Anterior cingulate cortex (tissue), 58 donors: ENCODE measurements at regions not wholly inside any gene's neighbourhood (a gene's known extent, or its start where the extent isn't known, plus 50 kb on each side); places are given as distances from the start of the nearest gene placed in this dataset.
A peak's percentile ranks its signal among the peaks of the same experiment; 100 is the strongest.

Source experiments
- DNase-seq, 58 donors: peaks; one replicate each; lab custom pipeline; 2025; lab: John Stamatoyannopoulos, UW

DNA sequence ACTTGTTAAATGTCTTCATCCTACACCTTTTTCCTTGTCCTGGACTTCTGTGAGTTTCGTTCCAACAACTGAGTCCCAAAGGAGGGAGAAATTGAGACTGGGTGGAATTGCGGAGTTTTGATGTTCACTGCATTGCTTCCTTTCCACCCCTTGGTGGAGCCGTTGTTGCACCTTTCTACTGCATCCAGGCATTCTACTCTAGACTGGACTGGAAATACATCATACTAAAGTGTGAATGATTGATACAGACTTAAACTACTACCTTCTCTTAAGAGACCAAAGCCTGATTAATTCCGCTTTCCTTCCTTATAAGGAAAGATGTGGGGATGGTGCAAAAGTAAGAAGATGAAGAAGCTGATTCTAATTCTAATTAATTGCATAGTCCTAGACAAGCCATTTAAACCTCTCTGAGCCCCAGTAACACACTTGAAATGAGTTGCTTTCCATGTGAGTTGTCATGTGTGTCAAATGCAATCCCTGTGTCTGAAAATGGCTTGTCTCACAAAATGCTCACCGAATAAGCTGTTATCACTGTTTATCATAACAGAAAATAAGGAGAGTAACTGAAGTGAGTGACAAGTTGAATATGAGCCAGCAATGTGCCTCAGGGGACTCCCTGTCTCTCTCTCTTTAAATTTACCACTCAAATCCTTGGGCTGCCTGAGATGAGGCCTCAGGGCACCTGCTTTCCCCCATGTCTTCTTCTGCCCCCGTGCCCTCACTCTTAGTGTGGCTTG, 338.3 kb upstream of the CHD6 start:
- DNase-seq: peak in 2 of 58 donors; percentile 1 to 6

- DNase-seq: no peak
These were observed 334.0 kb upstream of the CHD6 start for GRCh38 chr20:41952166-41952565.

DNA sequence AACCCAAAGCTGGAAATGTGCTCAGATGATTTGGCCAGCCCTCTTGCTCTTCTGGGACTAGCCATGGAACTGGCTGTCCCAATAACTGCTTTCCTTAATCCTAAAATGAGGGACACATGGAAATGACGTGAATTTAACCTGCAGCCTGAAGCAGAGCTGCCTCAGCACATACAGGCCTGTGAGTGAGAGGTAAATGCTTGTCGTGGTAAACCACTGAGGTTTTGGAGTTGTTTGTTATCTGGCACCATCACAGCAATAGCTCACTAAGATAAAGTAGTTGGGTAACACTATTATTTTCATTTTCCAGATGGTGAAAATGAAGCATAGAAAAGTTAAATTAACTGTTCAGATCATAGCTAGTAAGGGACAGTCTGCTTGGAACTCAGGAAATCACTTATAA, 333.4 kb upstream of the CHD6 start:
- DNase-seq: no peak

GRCh38 chr20:41939659-41940058, 321.5 kb upstream of the CHD6 start:
- DNase-seq: no peak

GRCh38 chr20:41938353-41938752, 320.2 kb upstream of the CHD6 start:
- DNase-seq: no peak

GRCh38 chr20:41935259-41935791, 317.1 kb upstream of the CHD6 start:
- DNase-seq: no peak

- peak in 6 of 58 donors; percentile 2 to 22 (median 4) for DNase-seq
These were observed 314.3 kb upstream of the CHD6 start for GRCh38 chr20:41932431-41932830.

GRCh38 chr20:41927655-41928054, 309.5 kb upstream of the CHD6 start:
- DNase-seq: no peak

- peak in 1 of 58 donors; percentile 0 for DNase-seq
These were observed 309.0 kb upstream of the CHD6 start for GRCh38 chr20:41927189-41927588.

- peak in 11 of 58 donors; percentile 1 to 25 (median 8) for DNase-seq
These were observed 307.3 kb upstream of the CHD6 start for GRCh38 chr20:41925476-41925875.

DNA sequence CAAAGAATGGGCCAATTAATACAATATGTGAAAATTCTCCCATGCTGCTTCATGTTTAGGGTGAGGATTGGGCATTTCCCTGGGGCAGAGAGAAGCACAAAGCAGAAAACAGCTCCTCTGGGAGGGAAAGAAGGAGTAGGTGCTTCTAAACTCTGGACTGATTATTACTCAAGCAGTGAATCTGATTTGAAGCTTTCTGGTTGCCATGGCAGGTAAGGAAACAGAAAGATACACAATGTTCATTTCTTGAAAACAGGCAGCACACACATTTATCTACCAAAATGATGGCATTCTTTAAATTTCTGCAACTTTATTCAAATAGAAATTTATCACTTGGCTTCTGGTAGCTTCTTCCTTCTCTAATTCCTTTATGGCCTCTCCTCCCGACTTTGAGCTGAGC, 305.4 kb upstream of the CHD6 start:
- DNase-seq: no peak

GRCh38 chr20:41913146-41913545, 295.0 kb upstream of the CHD6 start:
- no peak for DNase-seq

- no peak for DNase-seq
These were observed 292.4 kb upstream of the CHD6 start for GRCh38 chr20:41910558-41910957.

- no peak for DNase-seq
These were observed 287.0 kb upstream of the CHD6 start for GRCh38 chr20:41905199-41905598.

- DNase-seq: no peak
These were observed 285.4 kb upstream of the CHD6 start for GRCh38 chr20:41903586-41903985.

DNA sequence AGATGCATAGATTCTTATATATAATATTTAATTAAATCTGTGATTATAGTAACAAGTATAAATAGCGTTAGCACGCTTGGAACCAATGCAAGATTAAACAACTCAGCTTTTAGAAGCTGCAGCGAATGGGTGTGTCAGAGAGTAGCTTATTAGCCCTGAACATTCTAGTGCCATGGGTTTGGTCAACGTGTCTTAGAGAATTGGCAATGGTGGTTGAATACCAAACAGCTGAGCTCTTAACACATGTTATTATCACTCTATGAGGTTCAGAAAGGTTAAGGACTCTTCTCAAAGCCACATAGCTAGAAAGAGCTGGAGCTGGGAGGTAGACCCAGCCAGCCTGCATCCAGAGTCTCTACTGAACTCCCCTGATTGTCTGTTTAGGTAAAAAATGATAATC, 284.2 kb upstream of the CHD6 start:
- no peak for DNase-seq

- no peak for DNase-seq
These were observed 282.1 kb upstream of the CHD6 start for GRCh38 chr20:41900201-41900691.

DNA sequence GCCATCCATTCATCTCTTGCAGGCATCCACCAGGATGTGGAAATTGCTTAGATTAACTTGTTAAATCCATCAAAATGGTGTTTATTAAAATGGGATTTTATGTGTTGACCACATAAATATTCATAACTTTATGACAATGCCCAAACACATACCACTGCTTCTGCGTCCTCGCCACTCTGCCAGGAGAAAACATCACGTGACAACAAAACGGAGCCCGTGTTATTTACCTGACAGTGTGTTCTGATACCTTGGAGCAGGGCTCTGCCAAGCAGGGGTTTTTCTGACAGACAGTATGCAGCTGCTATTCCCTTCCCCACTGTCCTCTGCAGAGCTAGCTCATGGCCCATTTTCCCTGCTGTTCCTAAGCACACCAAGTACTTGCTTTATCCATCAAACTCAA, 279.5 kb upstream of the CHD6 start:
- DNase-seq: no peak

DNA sequence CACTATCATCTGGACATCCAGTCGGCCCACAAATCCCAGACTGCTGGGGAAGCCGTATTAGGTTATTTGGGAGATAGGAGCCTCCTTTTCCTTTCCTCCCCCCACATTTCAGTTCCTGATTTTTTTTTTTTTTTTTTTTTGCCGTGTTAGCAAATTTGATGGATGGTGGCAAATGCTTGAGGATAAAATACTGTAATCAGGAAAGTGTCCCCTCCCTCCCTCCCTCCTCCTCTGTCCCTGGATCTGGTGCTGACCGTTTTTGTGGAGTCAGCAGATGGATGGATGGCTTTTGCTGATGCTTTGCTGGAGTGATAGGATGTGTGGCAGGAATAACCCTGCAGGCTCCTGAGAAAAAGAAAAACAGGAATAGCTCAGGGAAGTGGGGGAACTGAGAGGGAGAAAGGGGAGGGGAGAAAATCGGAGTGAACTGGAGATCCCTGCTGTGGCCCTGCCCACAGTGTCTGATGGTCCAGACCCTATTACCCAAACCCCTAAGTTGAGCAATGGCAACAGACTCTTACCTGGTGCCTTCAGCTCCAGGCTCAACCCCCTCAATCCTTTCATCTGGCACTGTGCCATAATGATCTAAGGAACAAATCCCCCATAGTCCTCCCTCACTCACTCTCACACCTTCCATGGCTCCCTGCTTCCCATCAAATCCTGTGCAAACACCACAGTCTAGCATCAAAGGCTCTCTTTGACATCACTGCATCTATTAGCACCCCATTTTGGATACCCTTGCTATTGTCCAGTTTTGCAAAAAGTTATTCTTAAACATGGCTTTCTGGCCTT, 277.3 kb upstream of the CHD6 start:
- no peak for DNase-seq

GRCh38 chr20:41894255-41894963, 276.2 kb upstream of the CHD6 start:
- no peak for DNase-seq

GRCh38 chr20:41892031-41892430, 273.9 kb upstream of the CHD6 start:
- no peak for DNase-seq
